ENCODE measurements at regions not wholly inside any gene's neighbourhood (a gene's known extent, or its start where the extent isn't known, plus 50 kb on each side); places are given as distances from the start of the nearest gene placed in this dataset.
A peak's percentile ranks its signal among the peaks of the same experiment; 100 is the strongest.
"Not testable (repeated sequence)": the region's sequence is repeated elsewhere in the genome, so short reads cannot be mapped to it uniquely, and the experiment has no call there.

GRCh38 chr12:124669271-124669721 is 101.9 kb upstream of the NCOR2 start:
- DNase-seq, result not testable (repeated sequence)

DNA sequence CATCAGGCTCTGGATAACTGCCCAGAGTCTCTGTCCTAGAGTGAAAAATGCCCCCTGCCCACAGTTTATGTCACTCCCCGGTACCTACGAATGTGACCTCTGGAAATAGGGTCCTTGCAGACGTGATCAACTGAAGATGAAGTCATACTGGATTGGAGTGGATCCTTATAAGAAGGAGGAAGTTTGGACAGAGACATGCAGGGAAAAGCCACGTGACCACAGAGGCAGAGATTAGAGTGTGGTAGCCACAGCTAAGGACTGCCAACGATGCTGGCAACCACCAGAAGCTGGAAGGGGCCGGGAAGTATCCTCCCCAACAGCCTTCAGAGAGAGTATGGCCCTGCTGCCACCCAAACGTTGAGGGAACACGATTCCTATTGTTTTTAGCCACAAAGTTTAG is 101.2 kb upstream of the NCOR2 start:
- no peak for DNase-seq

DNA sequence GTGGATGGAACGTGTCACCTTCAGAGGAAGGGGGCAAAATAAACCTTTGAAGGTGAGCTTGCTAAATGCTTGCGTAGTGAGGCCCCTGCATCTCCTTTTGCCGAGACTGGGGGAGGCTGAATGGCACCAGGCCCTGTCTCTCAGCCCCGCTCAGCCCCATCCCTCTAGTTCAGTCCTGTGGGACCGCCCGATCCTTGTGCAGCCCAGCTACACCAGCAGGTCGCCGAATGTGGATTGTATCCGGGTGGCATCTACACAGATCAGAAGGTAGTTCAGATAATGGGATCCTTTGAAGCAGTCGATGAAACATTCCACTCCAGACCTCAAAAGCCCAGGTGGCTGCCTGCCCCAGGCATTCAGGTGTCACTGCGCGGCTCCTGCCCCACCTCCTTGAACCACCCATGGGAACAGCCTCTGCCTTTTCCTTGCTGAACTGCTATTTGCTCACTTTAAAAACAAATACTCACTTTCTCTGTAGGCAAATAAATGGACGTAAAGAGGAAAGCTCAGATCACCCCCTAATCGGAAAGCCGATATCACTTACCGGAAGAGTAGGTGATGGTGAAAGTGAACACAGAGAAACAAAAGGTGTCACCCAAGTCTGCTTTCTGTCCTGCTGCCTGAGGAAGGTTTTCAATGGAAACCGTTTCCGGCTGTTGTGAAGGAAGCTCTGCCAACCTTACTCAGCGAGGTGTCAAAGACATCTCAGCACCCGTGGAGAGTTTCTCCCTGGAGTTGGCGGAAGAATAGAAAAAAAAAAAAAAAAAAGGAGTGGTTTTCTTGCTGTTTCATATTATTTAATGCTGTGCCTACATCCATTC is 100.3 kb upstream of the NCOR2 start:
- no peak for DNase-seq

DNA sequence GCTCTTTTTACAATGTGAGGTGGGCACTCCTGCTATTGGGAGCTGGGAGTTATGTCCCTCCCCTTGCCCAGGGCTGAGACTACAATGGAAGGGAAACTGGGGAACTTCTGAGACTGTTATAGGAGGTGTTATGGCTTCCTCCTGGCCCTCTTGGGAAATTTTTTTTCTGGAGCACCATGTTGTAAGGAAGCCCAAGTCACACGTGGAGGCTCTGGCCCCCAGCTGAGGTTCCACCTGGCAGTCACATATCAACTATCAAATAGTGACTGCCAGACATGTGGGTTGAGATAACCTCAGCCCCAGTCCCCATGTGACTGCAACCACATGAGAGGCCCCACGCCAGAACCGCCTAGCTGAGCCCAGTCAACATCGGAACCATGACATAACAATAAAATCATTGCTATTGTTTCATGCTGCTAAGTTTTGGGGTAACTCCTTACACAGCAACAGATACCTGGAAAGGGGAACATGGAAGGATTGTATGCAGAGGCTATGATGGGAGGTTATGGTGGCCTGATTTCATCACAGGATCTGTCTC is 99.4 kb upstream of the NCOR2 start:
- no peak for DNase-seq

DNA sequence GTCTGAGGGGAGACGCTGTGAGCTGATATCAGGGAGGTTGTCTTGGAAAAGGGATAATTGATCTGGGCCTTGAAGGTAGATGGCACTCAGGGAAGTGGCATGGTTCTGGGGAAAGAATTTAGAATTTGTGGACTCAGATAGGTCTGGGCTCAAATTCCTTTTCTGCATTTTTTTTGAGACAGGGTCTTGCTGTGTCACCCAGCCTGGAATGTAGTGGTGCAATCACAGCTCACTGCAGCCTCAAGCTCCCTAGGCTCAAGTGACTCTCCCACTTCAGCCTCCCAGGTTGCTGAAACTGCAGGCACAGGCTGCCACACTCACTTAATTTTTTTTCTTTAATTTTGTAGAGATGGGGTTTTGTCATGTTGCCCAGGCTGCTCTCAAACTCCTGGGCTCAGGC is 98.1 kb upstream of the NCOR2 start:
- DNase-seq, result peak; percentile 87

DNA sequence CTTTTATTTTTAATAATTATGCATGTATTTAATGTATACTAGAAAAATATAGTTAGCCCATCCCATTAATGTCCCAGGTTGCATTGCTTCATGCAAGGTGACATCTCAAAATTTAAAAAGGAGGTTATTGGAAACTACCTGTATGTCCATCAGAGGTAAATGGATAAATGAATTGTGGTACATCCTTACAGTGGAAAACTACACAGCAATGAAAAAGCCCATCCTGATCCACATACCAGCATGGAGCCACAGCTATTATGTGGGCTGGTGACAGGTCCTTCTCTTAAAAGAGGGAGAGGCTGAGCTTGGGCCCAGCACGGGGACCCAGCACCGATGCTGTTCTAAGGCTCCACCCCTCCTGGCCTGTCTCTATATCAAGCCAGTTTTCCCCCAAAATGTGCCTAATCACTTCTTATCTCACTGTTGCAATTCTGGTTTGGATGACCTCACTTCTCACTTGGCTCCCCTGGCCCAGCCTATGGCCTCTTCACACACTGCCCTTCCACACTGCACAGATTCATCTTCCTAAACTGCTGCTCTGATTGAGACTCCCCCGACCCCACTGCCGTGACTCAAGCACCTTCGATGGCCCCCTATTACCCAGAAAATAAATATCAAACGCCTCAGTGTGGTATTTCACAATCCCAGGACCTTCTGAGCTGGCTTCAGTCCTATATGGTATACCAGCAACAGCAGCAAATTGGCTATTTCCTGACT is 97.1 kb upstream of the NCOR2 start:
- peak; percentile 60 for DNase-seq

GRCh38 chr12:124663771-124664366 is 96.5 kb upstream of the NCOR2 start:
- no peak for DNase-seq

- no peak for DNase-seq
These were observed 95.8 kb upstream of the NCOR2 start for GRCh38 chr12:124663206-124663605.

DNA sequence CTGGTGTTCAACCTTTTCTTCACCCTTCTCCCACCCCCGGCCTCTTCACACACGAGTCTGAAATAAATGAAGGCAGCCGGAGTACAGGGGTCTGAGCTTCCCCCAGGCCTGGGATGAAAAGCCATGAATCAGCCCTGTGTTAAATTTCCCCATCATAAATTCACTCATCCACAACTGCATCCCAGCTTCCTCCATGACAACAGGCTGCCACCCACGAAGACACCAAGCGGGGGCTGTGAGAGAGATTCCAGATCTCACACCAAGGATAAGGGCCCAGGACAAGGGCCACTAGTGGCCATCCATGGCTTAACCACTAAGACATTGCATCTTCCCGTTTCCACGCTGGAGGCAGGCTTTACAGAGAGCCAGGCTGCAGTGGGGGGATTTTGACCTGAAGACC is 93.9 kb upstream of the NCOR2 start:
- peak; percentile 73 for DNase-seq

DNA sequence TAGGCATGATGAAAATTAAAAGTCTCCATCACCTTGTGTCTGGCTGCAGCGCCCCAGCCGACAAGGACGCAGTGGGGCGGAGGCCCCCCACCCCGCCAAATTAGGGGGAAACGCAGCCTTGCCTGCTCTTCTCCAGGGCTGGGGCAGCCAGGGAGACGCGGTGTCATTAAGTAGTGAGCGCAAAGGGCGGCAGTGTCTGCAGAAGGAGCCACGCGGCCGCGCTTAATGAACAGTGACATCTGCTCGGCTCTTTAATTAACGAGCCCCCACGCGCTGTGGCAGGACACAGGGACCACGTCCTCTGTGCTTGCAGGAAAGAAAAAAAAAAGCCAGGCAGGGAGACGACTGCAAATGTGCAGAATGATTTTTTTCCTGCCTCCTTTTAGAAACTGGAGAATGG is 93.4 kb upstream of the NCOR2 start:
- no peak for DNase-seq

- no peak for DNase-seq
These were observed 91.5 kb upstream of the NCOR2 start for GRCh38 chr12:124658806-124659402.

- DNase-seq, result no peak
These were observed 90.9 kb upstream of the NCOR2 start for GRCh38 chr12:124658302-124658701.

- no peak for DNase-seq
These were observed 89.6 kb upstream of the NCOR2 start for GRCh38 chr12:124656947-124657434.

DNA sequence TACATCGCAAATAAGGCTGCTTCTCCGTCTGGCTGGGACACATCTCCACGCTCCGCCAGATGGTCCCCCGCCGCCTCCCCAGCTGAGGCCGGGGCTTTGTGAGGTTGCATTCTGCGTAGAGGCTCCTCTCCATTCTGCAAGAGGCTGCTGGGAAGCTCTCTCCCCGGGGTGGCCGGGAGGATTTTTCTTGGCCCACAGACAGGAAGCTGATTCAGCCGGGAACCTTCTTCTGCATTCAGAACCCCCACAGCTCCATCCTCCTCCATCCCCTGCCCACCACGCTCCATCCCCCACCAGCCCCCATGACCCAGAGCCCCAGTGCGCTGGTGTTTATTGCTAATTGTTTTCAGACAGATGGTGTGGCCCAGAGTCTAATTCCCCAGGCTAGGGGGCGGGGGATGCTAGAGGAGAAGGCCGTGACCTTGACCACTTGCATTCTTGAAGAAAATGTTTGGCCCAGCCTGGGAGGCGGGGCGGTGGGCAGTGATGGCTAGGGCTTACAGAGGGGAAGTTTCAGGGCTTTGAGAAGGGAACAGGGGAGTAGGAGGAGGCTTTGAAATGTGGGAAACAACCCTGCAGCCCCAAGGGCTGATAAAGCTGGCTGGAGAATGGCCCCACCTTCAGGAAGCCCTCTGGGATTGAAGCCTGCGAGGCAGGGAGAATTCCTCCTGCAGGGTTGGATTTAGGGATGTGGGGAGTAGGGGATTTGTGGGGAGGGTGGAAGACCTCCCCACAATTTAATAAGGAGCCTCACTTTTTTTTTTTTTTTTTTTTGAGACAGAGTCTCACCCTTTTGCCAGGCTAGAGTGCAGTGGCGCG is 88.5 kb upstream of the NCOR2 start:
- peak; percentile 98 for DNase-seq

- DNase-seq, result peak; percentile 60
These were observed 87.8 kb upstream of the NCOR2 start for GRCh38 chr12:124655048-124655697.

DNA sequence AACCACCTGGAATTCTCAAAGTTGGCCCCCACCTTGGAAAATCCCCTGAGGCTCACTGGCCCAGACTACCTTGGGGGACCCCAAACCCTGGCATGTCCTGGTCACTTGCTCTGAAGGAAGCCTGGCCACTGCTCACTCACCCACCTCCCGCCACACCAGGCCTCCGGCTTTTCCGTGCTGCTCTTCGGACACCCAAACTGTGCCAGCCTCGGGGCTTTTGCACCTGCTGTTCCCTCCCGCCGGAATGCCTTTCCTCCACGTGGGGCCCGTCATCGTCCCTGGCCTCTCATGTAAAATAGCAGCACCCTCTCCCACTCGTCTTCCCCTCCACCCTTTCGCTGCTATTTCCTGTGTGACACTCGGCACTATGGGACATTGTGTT is 87.2 kb upstream of the NCOR2 start:
- no peak for DNase-seq

GRCh38 chr12:124653169-124653931 is 85.9 kb upstream of the NCOR2 start:
- no peak for DNase-seq

GRCh38 chr12:124652661-124653060 is 85.2 kb upstream of the NCOR2 start:
- DNase-seq, result no peak

DNA sequence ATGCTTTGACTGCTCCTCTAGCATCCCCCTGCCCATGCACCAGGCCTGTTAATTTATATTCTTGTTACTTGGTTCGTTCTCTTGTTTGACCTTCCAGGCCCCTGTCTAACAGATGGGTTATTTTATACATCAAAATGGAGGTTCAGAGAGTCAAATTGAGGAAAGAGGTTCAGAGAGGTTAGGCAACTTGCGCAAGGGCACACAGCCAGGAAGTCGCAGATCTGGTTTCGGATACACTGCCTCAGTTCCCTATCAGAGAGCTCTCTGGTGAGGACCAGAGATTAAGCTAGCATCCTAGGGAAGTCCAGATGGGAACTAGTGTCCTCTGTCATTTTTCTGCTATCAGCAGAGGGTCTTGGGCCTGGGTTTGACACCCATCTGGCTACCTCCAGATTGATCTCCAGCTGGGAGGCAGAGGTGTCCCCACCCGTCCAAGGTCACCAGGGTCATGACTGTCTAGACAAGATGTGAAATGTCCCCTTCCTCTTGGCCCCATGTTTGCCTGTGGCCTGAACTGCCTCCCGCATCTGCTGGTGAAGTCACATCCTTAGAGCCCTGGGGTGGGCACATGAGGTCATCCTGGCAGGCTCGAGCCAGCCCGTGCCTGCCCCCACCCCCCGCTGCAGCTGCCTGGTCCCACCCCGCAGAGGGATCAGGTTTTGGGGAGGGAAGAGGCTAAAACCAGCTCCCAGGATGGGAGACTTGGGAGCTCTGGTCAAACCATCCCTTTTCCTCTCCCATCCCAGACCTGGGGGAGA is 84.3 kb upstream of the NCOR2 start:
- no peak for DNase-seq

DNA sequence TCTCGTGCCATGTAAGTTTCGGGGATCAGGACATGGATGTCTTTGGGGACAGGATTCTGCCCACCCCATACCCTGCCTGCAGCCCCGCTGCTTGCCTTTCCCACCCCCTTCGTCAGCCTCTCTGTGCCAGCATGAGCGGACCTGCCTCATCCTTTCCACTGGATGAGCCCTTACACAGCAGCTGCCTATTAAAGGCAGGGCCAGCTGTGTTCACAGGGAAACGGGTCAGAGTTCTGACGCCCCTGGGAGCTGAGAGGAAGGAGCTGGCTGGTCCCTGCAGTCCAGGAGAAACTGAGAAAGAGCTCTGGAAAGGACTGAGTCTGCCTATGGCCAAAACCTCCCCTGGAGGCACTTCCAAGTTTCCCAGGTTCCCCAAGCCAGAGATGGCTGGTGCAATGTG is 83.5 kb upstream of the NCOR2 start:
- DNase-seq, result no peak

Data from fibroblast of skin of right biceps (primary cell).